Fibroblast of lung (primary cell): ENCODE measurements at regions not wholly inside any gene's neighbourhood (a gene's known extent, or its start where the extent isn't known, plus 50 kb on each side); places are given as distances from the start of the nearest gene placed in this dataset.

Experiments used
- CTCF ChIP-seq, 2 donors: IDR thresholded peaks in 1 of 2; conservative IDR thresholded peaks in 1 of 2; 1 replicate in 1 of 2; 2 replicates in 1 of 2; pipeline ENCODE4 v1.5.1; 2011 to 2012; ENCODE audit warnings: low read length in 2 of 2, control low read depth in 1 of 2, inconsistent platforms in 1 of 2, low read depth in 1 of 2, mild to moderate bottlenecking in 1 of 2
- EZH2 ChIP-seq: IDR thresholded peaks from 2 replicates; pipeline ENCODE4 v1.5.1; 2012; ENCODE audit warnings: low read length, control low read depth, mild to moderate bottlenecking; ENCODE audit errors: missing control alignments

- TF ChIP-seq CTCF (conservative IDR thresholded peaks at IDR 0.05 in 1 of 2, IDR thresholded peaks at IDR 0.05 in 1 of 2; ENCODE audit: low read depth in 1 of 2, low read length in 2 of 2): no peak
- TF ChIP-seq EZH2: no peak
These were observed 636.4 kb downstream of the PRELID2 start for GRCh38 chr5:145198525-145199260.
